Medulla oblongata (tissue), 1 donor: ENCODE measurements at regions not wholly inside any gene's neighbourhood (a gene's known extent, or its start where the extent isn't known, plus 50 kb on each side); places are given as distances from the start of the nearest gene placed in this dataset.
"Not testable (repeated sequence)": the region's sequence is repeated elsewhere in the genome, so short reads cannot be mapped to it uniquely, and the experiment has no call there.

ENCODE experiments used
- DNase-seq: peaks from one replicate; pipeline ENCODE4 v3.0.0-alpha.2; 2015; ENCODE audit errors: extremely low spot score

DNA sequence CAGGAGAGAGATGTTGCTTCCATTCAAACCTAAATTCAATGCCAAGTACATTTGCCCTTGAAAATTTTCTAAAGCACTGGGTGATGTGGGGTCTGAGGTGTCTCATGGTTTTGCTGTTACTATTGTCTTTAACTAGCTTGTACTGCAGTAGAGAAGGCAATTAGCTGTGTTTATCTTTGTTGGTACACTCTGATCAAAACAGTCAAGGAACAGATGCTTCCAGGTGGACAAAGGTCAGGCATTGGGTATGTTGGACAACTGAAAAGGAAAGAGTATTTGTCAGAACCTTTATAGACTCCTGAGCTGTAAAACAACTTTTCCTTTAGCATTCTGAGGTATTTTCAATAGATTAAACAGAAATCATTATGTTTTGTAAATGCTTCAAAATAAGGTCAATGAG is 2228.7 kb upstream of the WWC1 start:
- no peak for DNase-seq

DNA sequence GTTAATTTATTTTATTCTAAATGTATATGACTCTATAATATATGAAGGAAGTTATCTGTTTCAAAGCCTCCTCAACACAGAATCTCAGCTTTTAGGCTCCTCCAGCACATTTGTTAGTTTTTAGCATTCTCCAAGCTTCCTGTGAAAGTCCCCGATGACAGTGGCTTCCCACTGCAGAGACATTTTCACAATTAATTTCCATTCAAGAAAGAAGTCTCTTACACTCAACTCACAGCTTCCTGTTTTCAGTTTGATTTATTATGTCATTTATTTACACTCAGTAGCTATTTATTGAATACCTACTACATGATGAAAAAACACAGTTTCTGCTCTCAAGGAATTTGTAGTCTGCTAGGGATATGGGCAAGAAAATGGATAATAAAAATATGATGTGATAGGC is 2228.2 kb upstream of the WWC1 start:
- no peak for DNase-seq

DNA sequence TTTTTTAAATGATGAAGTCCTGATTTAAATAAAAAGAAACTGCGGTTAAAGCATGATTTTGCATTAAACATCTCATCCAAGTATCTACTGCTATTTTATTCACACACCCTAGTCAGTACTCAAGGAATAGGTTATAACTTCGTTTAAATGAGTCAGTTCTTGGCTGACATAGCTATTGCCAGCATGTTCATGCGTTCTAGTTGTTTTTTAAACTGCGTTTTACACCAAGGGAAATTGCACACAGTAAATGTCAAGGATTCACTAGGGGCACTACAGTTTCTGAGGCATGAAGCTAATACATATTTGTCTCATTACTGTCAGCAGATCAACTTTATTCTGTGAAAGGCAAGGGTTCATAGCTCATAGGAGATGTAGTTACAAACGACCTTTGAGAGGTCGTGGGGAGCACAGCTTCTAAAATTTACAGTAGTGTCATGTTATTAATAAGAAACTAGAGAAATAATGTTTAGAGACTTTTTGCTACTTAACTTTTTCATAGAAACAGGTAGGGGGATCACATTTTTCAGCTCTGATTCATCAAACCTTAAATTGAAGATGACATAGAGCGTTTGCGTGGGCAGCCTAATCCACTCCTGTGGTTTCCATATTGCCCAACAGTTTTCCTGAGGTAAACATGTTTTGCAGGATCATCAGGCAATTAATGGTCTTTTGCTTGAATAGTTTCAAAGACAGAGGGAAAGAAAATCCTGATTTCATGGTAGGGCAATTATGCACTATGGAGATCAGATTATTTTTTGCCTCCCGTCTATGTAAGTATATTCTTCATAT is 2222.7 kb upstream of the WWC1 start:
- DNase-seq: no peak

DNA sequence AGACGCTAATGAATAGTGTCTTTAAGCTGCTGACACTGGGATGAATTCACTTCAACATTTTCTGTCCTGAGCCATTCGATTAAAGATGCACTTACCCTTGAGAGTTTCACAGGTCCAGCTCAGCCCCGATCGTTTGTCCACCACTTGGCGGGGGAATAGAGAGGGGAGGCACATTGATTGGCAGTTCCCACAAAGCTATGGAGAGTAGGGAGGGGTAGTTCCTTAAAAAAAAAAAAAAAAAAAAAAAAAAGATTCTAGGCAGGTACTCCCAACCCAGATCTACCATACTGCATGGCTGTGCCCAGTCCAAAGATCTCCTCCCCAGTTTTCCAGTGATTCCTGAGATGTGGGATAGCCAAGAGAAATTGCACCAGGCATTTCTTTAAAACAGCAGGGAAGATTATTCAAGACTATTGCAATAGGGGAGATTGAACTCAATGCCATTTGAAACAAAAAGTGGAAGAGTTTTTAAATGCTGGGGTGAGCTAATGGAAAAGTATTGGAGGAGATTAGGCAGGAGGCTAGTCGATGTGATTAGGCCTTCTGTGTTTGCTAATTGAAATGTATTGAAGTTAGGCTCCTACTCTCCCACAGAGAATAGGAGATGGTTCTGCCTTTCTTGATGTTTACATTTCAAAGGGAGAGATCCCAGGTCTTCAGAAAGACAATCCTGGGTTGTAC is 2217.4 kb upstream of the WWC1 start:
- no peak for DNase-seq

DNA sequence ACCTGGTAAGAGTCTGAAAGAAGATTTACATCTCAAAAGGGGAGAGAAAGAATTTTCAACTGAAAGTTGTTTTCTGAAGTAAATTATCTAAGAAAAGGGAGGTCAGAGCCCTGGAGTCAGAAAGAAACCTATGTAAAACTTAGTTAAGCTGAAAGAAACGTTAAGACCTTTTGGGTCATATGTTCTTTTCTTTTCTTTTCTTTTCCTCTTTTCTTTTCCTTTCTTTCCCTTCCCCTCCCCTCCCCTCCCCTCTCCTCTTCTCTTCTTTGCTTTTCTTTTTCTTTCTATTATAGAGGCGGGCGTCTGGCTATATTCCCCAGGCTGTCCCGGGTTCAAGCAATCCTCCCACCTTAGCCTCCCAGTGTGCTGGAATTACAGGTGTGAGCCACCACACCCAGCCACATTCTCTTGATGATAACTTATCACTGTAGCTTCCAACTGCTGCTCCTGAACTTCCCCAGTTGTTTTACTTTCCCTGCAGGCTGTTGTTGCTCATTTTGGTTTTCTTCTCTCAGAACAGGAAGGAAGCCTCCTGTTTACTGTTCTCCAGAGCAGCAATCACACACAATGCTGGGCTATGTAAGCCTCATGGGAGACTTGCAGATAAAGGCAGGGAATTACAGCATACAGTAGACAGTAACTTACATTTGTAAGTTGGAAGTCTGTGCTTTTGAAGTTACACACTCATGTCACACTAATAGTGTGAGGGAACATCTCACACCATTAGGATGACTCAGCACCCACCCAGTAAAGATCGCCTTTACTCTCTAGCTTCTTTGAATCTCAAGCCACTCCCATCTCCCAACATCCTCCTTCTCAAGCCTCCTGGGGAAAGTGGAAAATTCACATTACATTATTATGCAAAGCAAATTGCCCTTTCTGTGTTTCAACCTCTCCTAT is 2216.6 kb upstream of the WWC1 start:
- no peak for DNase-seq

DNA sequence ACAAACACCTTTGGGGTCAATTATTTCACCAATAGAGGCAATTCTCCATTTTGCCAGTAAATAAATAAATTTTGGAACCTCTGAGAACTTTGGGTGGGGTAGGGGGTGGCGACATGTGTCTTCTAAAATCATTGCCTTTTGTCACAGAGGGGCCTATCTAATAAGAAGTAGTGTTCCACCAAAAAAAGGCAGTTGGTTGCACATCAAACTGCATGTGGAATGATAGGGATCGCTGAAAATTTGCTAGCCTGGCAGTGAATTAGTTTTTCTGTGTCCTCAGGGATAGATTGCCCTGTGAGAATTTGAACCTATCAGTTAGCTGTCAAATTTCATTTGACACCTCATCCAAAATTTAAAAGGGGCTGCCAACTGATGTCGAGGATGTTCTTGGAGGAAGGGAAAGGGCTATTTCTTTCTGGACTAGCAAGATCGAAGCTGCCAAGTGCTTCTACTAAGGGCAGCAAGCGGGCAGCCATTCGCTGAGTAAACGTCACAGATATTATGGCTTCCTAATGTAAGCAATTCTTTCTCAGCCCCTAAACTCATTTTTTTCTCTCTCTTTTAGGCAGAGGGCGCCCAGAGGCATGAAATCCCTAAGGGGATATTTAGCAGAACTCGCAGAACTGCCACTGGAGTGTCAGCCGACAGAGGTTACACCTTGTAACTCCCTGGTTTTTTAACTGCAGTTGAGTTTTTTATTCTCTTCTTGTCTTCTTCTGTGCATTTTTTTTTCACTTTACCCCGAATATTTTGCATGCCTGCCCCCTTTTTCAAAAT is 2208.1 kb upstream of the WWC1 start:
- no peak for DNase-seq

DNA sequence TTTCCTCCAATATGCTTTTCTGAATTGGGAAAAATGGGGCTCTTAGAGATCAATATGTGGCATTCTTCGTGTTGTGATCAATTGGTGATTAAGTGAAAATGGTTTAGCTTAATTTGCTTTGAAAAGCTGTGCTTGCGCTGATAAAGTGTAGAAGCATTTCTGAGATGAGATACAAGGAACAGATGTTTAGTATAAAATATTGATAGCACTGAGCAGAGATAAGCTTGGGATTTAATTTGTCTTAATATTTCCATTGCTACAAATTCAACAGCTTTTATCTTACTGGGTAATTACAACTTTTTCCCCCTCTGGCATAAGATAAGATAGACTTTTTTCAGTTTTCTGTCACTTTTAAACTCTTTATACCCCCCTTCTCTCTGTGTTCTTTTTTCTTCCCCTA is 2204.9 kb upstream of the WWC1 start:
- DNase-seq: no peak

DNA sequence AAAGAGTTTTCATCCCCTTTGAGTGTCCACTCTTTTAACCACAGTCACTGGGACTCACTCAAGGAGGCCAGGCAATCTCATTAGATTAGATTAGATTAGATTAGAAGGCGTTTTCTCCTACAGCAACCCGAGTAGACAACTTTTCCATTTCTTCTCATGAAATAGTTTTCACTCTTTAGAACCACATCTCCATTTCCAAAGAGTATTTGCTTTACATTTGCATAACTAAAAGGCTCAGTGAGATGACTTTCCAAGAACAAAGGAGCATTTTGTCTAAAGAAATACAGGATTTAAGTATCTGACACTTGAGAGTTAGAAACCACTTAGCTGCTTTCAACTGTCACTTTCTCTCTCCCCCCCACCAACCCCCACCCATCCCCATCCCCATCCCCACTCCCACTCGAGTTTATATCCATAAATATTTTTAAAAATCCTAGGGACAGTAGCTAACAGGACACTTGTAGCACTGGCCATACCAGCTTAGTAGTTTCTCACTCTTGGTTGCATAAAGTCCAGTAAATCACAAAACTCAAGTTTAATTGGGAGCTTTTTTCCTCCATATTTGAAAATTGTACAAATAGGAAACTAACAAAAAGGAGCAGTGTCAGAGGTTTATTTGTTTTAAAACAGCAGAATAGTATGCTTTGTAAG is 2202.9 kb upstream of the WWC1 start:
- no peak for DNase-seq

DNA sequence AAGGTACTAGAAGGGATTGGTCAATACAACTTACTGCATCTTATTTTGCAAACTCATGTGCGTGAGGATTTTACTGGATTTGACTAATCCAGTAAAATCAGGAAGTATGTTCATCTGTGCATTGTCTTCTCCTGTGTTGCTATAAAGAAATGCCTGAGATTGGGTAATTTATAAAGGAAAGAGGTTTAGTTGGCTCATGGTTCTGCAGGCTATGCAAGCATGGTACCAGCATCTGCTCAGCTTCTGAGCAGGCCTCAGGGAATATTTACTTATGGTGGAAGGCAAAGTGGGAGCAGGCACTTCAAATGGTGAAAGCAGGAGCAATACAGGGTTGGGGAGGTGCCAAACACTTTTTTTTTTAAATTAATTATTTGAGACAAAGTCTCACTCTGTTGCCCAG is 2199.5 kb upstream of the WWC1 start:
- DNase-seq: no peak

DNA sequence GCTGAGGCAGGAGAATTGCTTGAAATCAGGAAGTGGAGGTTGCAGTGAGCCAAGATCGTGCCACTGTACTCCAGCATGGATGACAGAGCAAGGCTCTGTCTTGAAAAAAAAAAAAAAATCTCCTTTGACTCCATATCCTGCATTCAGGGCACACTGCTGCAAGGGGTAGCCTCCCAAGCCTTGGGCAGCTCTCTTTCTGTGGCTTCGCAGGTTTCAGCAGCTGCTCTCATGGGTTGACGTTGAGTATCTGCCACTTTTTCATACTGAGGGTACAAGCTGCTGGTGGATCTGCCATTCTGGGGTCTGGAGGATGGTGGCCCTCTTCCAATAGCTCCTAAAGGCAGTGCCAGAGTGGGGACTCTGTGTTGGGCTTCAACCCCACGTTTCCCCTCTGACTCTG is 2198.1 kb upstream of the WWC1 start:
- no peak for DNase-seq

DNA sequence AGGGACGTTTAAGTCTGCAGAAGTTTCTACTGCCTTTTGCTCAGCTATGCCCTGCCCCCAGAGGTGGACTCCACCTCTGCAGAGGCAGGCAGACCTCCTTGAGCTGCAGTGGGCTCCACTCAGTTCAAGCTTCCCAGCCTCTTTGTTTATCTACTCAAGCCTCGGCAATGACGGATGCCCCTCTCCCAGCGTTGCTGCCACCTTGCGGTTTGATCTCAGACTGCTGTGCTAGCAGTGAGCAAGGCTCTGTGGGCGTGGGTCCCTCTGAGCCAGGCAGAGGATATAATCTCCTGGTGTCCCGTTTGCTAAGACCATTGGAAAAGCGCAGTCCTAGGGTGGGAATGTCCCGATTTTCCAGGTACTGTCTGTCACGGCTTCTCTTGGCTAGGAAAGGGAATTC is 2188.5 kb upstream of the WWC1 start:
- DNase-seq: no peak

DNA sequence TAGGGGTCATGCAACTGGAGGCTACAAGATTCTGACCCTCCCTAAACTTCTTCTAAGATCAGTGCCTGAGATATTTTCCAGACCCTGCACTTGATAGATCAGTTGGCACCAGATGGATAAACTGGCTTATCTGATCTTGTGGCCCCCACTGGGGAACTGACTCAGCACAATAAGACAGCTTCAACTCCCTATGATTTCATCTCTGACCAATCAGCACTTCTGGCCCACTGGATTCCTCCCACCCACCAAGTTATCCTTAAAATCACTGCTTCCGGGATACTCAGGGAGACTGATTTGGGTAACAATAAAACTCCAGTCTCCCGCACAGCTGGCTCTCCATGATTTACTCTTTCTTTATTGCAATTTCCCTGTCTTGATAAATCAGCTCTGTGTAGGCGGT is 2180.4 kb upstream of the WWC1 start:
- DNase-seq: no peak

DNA sequence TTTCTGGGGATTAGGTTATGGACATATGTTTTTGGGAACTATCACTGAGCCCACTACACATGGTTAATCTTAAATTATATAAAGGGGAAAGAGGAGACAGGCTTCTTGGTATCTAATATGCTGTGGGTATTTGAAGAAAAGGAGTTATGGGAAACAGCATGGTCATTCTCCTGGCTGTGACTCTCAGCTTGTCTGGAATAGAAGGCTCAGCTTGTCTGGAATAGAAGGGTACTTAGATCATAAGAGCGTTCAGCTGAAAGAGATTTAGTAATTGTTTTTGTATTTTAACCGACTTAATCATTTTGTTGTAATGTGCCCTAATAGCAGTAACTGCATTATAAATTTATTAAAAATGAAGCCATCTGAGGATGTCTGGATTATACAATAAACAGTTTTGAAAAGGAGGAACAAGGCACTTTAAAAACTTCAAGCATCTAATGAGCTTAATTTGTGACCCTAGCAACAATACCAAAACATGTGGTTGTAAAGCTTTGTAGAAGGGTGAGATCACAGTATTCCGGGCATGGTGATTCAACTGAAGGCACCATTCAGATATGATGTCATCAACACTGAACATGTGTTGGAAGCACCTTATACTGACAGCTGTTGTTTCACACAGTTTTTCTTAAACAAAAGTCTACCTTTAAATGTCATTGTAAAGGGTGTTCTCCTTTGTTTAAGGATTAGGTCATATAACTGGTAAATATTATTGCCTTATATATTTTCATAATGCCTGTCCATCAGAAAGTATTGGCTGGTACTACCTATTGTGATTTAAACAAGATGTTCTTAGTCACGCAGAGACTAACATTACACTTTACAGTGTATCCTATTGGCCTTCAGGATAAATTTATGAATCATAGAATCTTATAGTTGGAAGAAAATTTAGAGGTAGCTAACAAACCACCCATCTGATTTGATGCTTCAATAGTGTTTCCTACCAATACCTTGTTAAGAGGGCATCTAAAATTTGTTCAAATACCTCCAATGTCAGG is 2174.1 kb upstream of the WWC1 start:
- no peak for DNase-seq

DNA sequence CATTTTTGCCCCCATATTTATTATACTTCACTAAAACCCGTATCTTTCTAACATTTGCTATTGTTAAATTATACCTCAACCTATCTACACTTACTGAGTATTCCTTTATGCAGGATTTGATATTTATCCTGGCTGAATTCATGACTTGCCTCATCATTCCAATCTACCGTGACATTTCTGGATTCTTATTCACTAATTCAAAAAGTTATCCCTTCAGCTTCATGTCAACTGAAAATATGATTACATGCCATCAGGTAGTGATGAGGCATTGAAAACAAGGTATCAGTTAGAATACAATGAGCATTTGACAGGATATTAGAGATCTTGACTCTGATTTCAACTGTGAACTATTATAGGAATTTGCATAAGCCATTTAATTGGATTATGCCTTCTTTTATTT is 2171.9 kb upstream of the WWC1 start:
- DNase-seq: no peak

DNA sequence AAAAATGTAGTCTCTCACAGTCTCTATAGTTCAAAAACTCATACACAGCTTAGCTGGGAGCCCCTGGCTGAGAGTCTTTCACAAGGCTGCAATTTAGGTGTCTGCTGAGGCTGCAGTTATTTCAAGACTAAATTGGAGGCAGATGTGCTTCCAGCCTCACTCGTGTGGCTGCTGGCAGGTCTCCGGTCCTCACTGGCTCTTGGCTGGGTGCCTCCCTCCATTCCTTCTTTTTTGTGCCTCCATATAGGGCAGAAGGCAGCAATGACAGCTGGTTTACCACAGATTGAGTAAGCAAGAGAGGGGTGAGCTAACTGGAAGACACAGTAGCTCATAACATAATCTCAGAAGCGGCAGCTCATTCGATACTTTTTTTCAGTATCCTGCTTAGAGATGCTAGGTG is 2167.7 kb upstream of the WWC1 start:
- DNase-seq: no peak

DNA sequence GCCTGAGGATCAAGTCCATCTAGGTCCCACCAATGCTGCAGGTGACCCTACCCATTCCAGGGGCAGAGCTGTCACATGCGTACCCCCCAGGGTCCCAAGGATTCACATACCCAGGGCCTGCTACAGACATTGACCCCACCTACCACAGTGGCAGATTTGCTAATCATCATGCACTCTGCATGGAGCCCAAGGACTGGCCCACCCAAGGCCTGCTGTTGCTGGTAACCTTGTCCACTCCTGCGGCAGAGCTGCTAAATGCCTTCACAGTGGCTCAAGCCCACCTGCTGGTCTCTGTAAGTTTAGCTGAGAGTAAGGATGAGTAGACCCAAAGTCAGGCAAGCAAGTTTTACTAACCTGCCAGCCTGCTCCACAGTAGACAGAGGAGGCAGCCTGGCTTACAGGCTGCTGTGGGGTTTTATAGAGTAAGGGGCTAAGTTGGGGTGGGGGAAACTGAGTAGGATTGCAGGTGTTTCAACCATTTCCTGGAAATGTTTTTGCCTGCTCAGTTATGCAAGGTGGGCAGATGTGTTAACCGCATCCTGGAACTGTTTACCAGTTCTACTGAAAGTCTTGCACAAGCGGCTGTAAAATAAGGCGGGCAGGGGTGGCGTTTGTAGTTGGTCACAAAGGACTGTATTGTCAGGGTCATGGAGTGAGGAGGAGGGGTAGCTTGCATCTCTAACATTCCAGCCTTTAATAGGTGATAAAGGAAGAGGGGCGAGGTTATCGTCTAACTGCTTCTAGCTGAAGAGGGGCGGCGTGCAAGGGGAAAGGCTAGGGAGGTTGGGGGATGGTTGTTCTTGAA is 2163.5 kb upstream of the WWC1 start:
- no peak for DNase-seq

DNA sequence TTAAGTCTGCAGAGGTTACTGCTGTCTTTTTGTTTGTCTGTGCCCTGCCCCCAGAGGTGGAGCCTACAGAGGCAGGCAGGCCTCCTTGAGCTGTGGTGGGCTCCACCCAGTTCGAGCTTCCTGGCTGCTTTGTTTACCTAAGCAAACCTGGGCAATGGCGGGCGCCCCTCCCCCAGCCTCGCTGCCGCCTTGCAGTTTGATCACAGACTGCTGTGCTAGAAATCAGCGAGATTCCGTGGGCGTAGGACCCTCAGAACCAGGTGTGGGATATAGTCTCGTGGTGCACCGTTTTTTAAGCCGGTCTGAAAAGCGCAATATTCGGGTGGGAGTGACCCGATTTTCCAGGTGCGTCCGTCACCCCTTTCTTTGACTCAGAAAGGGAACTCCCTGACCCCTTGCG is 2146.3 kb upstream of the WWC1 start:
- not testable (repeated sequence) for DNase-seq

DNA sequence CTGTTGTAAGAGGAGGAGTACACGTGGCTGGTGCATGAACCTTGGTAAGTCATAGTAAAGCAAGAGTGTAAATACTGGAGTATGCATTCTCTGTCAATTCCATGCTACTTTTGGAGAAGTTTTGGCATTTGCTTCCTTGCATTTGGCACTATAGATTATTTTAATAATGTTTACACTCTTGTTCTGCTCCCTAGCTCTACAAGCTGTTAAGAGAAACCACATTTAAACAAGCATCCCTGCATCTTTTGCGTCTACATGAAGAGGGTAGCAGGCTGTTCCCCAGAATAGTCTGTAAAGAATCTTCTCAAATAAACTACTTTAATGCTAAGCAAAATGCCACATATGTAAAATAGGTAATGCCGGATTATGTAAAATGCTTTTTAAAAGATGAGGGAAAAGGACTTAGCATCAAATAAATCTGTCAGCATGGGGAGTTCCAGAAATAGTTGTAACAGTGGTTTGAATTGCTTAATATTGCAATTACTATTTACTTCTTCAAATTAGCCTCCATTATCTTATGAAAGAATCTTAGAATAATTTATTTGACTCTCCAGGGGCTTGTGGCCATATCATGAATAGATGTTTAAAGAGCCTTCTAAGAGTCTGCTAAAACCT is 2127.3 kb upstream of the WWC1 start:
- no peak for DNase-seq

DNA sequence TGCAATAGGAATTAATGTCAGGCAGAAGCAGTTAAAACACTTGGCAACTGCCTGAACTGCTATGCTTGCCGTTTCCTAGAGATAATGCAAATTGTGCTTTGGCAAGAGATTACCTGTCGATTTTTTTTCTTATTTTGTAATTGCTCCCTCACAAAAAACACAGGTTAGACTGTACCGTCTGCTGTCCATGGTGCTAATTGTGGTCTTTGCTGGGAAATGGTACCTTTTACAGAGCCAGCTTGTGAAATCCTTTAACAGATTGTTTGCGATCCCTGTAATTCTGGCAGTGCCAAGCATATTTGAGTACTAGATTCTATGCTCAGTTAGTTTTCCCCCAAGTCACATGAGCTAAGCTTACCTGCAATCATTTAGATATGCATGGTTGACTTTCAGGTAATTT is 2125.8 kb upstream of the WWC1 start:
- DNase-seq: no peak
